Left lung (tissue), 4 donors: ENCODE measurements at regions not wholly inside any gene's neighbourhood (a gene's known extent, or its start where the extent isn't known, plus 50 kb on each side); places are given as distances from the start of the nearest gene placed in this dataset.
"Not testable (repeated sequence)": the region's sequence is repeated elsewhere in the genome, so short reads cannot be mapped to it uniquely, and the experiment has no call there.

Experiments
- ATAC-seq: fragments of 200-7000 bp; cut with Tn5 transposase; one replicate; pipeline ENCODE4 v1.9.1; 2020; ENCODE audit warnings: moderate library complexity
- DNase-seq, 4 donors: peaks; one replicate each; pipeline ENCODE4 v3.0.0-alpha.2; 2013 to 2020
- H3K27ac ChIP-seq, 2 donors: fragments of 200-600 bp; sonication (generic) in 1 of 2; one replicate each; pipeline versions ENCODE4 v1.5.0 to v1.8.0; 2020 to 2021
- H3K27me3 ChIP-seq, 2 donors: fragments of 200-600 bp; sonication (generic) in 1 of 2; one replicate each; pipeline versions ENCODE4 v1.5.0 to v1.8.0; 2020 to 2021
- H3K36me3 ChIP-seq, 2 donors: fragments of 200-600 bp; sonication (generic) in 1 of 2; one replicate each; pipeline versions ENCODE4 v1.5.0 to v1.8.0; 2020 to 2021
- H3K4me1 ChIP-seq, 2 donors: fragments of 200-600 bp; one replicate each; pipeline ENCODE4 v1.8.0; 2021
- H3K4me3 ChIP-seq, 2 donors: fragments of 200-600 bp; sonication (generic) in 1 of 2; one replicate each; pipeline versions ENCODE4 v1.5.0 to v1.8.0; 2020 to 2021; ENCODE audit warnings: mild to moderate bottlenecking in 1 of 2
- H3K9me3 ChIP-seq, 2 donors: fragments of 200-600 bp; sonication (generic) in 1 of 2; one replicate each; pipeline versions ENCODE4 v1.5.0 to v1.8.0; 2020 to 2021
- intact Hi-C, 2 donors: fragments of 100-400 bp; cut with DNase I; formaldehyde crosslinking; loops; one replicate each; pipeline versions ENCODE4 v1.11.2 to v1.14.2; 2022
- TF ChIP-seq, protein P1 (sequence below), 2 donors: fragments of 200-600 bp; sonication (generic) in 1 of 2; IDR thresholded peaks; one replicate each; pipeline versions ENCODE4 v1.5.0 to v1.8.0; 2021; ENCODE audit warnings: antibody characterized with exemption in 2 of 2
- donor health status: DM: no; HTN: yes; CAD: no.
- donor health status: DM: no; HTN: no; CAD: no.

- Histone ChIP-seq H3K36me3 (no peaks in the 10 kb centered on the region), H3K4me1 (no peaks in the 10 kb centered on the region), H3K27me3 (no peaks in the 10 kb centered on the region), H3K27ac (no peak overlapping the region), H3K9me3 (peaks cover 0 to 34% of the 10 kb centered on the region in 2 donors), H3K4me3 (no peak overlapping the region)
- TF ChIP-seq, protein P1, sequence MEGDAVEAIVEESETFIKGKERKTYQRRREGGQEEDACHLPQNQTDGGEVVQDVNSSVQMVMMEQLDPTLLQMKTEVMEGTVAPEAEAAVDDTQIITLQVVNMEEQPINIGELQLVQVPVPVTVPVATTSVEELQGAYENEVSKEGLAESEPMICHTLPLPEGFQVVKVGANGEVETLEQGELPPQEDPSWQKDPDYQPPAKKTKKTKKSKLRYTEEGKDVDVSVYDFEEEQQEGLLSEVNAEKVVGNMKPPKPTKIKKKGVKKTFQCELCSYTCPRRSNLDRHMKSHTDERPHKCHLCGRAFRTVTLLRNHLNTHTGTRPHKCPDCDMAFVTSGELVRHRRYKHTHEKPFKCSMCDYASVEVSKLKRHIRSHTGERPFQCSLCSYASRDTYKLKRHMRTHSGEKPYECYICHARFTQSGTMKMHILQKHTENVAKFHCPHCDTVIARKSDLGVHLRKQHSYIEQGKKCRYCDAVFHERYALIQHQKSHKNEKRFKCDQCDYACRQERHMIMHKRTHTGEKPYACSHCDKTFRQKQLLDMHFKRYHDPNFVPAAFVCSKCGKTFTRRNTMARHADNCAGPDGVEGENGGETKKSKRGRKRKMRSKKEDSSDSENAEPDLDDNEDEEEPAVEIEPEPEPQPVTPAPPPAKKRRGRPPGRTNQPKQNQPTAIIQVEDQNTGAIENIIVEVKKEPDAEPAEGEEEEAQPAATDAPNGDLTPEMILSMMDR (IDR thresholded peaks at IDR 0.05), result no peak
- intact Hi-C loops, result no loop called here
- peak in 1 of 4 donors; percentile 50 for DNase-seq
- no peak for ATAC-seq
Observed at GRCh38 chr5:85549836-85550599, 1067.7 kb upstream of the COX7C start.

DNA sequence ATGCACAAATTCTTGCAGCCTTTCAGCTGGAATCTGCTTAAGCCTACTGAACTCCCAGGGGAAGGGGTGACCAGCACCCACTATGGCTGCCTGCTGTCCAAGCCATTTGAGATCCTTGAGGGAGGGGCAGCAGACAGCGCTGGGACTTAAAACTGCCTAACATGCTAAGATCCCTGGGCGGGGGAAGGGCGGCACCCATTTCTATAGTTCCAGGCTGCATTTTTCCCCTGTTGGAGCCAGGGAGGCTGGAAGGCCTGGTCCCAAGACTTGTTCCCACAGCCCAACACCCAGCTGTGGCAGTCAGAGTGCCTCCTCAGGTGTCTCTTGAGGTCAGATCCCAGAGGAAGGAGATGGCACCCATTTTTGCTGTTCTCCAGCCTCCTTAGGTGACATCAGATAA is 1061.3 kb upstream of the COX7C start:
- Histone ChIP-seq H3K4me3 (no peak overlapping the region), H3K27me3 (no peaks in the 10 kb centered on the region), H3K36me3 (no peaks in the 10 kb centered on the region), H3K4me1 (no peaks in the 10 kb centered on the region), H3K27ac (no peak overlapping the region), H3K9me3 (peaks cover 0 to 58% of the 10 kb centered on the region in 2 donors)
- DNase-seq (peak in 1 of 4 donors; percentile 23), ATAC-seq (no peak)
- intact Hi-C loops, result no loop called here
- TF ChIP-seq, protein P1 (IDR thresholded peaks at IDR 0.05), result no peak

DNA sequence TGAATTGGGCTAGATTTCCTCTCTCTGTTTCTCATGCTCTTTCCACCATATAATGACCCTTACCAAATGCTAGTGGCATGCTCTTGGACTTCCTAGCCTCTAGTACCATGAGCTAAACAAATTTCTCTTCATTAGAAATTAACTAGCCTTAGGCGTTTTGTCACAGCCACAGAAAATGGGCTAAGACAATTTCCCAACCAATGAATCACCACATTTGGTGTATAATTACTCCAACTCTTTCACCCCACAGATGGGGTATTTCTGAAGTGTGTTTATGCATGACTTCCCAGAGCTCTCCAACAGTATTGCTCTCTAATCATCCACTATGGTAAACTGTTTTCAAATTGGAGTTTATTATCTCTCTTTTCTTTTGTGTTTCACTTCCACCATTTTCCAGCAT is 1041.1 kb upstream of the COX7C start:
- Histone ChIP-seq H3K36me3 (no peaks in the 10 kb centered on the region), H3K9me3 (no peaks in the 10 kb centered on the region), H3K27ac (no peak overlapping the region), H3K27me3 (no peaks in the 10 kb centered on the region), H3K4me1 (no peaks in the 10 kb centered on the region), H3K4me3 (no peak overlapping the region)
- TF ChIP-seq, protein P1 (IDR thresholded peaks at IDR 0.05), result no peak
- intact Hi-C loops, result no loop called here
- ATAC-seq (no peak), DNase-seq (no peak)

DNA sequence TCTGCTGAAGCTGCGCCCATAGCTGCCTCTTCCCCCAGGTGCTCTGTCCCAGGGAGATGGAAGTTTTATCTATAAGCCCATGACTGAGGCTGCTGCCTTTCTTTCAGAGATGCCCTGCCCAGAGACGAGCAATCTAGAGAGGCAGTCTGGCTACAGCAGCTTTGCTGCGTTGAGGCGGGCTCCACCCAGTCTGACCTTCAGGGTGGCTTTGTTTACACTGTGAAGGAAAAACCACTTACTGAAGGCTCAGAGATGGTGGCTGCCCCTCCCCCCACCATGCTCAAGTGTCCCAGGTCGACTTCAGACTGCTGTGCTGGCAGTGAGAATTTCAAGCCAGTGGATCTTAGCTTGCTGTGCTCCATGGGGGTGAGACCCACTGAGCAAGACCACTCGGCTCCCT is 1029.9 kb upstream of the COX7C start:
- DNase-seq (peak in 3 of 4 donors; percentile 11 to 39 (median 23)), ATAC-seq (peak; percentile 88)
- H3K27me3 ChIP-seq, H3K4me3 ChIP-seq, H3K4me1 ChIP-seq, H3K36me3 ChIP-seq, H3K27ac ChIP-seq, intact Hi-C loops: not testable (repeated sequence)
- H3K9me3 ChIP-seq, result peaks cover 0 to 31% of the 10 kb centered on the region in 2 donors

GRCh38 chr5:85588268-85588667 is 1029.5 kb upstream of the COX7C start:
- ATAC-seq, H3K27ac ChIP-seq, H3K4me3 ChIP-seq, H3K4me1 ChIP-seq, H3K36me3 ChIP-seq, intact Hi-C loops, H3K27me3 ChIP-seq: not testable (repeated sequence)
- H3K9me3 ChIP-seq, result peaks cover 0 to 29% of the 10 kb centered on the region in 2 donors
- peak in 1 of 4 donors; percentile 13 for DNase-seq

DNA sequence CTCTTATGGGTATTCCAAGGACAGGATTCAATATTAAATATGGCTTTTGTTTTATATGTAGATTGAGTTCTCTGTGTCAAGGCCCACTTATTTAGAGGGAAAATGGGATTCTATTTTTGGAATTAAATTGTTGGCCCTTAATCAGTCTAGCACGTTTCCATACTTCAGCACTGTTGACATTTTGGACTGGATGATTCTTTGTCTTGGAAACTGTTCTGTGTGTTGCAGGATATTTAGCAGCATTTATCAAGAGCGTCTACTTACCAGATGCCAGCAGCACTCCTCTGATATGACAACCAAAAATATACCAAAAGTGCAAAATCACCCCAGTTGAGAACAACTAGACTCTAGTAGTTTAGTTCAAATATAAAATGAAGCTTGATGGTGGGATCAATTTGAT is 1027.0 kb upstream of the COX7C start:
- DNase-seq (no peak), ATAC-seq (no peak)
- no peak overlapping the region for H3K4me3 ChIP-seq
- intact Hi-C loops, result no loop called here
- TF ChIP-seq, protein P1 (IDR thresholded peaks at IDR 0.05), result no peak
- H3K4me1 ChIP-seq, result no peaks in the 10 kb centered on the region
- peaks cover 0 to 13% of the 10 kb centered on the region in 2 donors for H3K9me3 ChIP-seq
- H3K27me3 ChIP-seq, result no peaks in the 10 kb centered on the region
- no peak overlapping the region for H3K27ac ChIP-seq
- H3K36me3 ChIP-seq, result no peaks in the 10 kb centered on the region
